Glomerular visceral epithelial cell (primary cell): ENCODE measurements at regions not wholly inside any gene's neighbourhood (a gene's known extent, or its start where the extent isn't known, plus 50 kb on each side); places are given as distances from the start of the nearest gene placed in this dataset.
"Not testable (repeated sequence)": the region's sequence is repeated elsewhere in the genome, so short reads cannot be mapped to it uniquely, and the experiment has no call there.

Experiments
- DNase-seq: peaks from one replicate; pipeline ENCODE4 v3.0.0-alpha.2; 2016; ENCODE audit errors: extremely low spot score

- DNase-seq: no peak
Observed at GRCh38 chr9:118647331-118647730, 721.9 kb downstream of the BRINP1 start.

- no peak for DNase-seq
Observed at GRCh38 chr9:118650417-118650816, 718.8 kb downstream of the BRINP1 start.

GRCh38 chr9:118651511-118651910 is 717.7 kb downstream of the BRINP1 start:
- no peak for DNase-seq

- DNase-seq: no peak
Observed at GRCh38 chr9:118652258-118652657, 717.0 kb downstream of the BRINP1 start.

- DNase-seq: no peak
Observed at GRCh38 chr9:118652912-118653311, 716.3 kb downstream of the BRINP1 start.

- no peak for DNase-seq
Observed at GRCh38 chr9:118659011-118659410, 710.2 kb downstream of the BRINP1 start.

- DNase-seq: no peak
Observed at GRCh38 chr9:118665226-118665919, 703.9 kb downstream of the BRINP1 start.

GRCh38 chr9:118670011-118670953 is 699.0 kb downstream of the BRINP1 start:
- no peak for DNase-seq

- no peak for DNase-seq
Observed at GRCh38 chr9:118674942-118675341, 694.3 kb downstream of the BRINP1 start.

GRCh38 chr9:118677936-118678653 is 691.1 kb downstream of the BRINP1 start:
- DNase-seq: not testable (repeated sequence)

- no peak for DNase-seq
Observed at GRCh38 chr9:118686959-118687358, 682.3 kb downstream of the BRINP1 start.

- DNase-seq: no peak
Observed at GRCh38 chr9:118689280-118689679, 680.0 kb downstream of the BRINP1 start.

- no peak for DNase-seq
Observed at GRCh38 chr9:118692613-118693012, 676.6 kb downstream of the BRINP1 start.

GRCh38 chr9:118693645-118694044 is 675.6 kb downstream of the BRINP1 start:
- no peak for DNase-seq

GRCh38 chr9:118695249-118695648 is 674.0 kb downstream of the BRINP1 start:
- not testable (repeated sequence) for DNase-seq

GRCh38 chr9:118701985-118702384 is 667.2 kb downstream of the BRINP1 start:
- DNase-seq: no peak

GRCh38 chr9:118711843-118712242 is 657.4 kb downstream of the BRINP1 start:
- no peak for DNase-seq

- no peak for DNase-seq
Observed at GRCh38 chr9:118721276-118721675, 648.0 kb downstream of the BRINP1 start.

GRCh38 chr9:118721923-118722322 is 647.3 kb downstream of the BRINP1 start:
- DNase-seq: no peak

GRCh38 chr9:118729981-118730380 is 639.3 kb downstream of the BRINP1 start:
- DNase-seq: no peak

GRCh38 chr9:118732998-118733397 is 636.2 kb downstream of the BRINP1 start:
- DNase-seq: no peak

GRCh38 chr9:118734696-118735095 is 634.5 kb downstream of the BRINP1 start:
- DNase-seq: no peak
